Activated CD8-positive, alpha-beta memory T cell treated with anti-CD3 and anti-CD28 coated beads, Interleukin-2, amount 10 ng/mL, durations not matched to agents 7 days and 5 days (primary cell): ENCODE measurements at regions not wholly inside any gene's neighbourhood (a gene's known extent, or its start where the extent isn't known, plus 50 kb on each side); places are given as distances from the start of the nearest gene placed in this dataset.
"Not testable (repeated sequence)": the region's sequence is repeated elsewhere in the genome, so short reads cannot be mapped to it uniquely, and the experiment has no call there.

ENCODE experiments used
- ATAC-seq: fragments of 150-1000 bp; cut with Tn5 transposase; one replicate; pipeline ENCODE4 v1.10.0; 2021; ENCODE audit warnings: moderate library complexity
- CTCF ChIA-PET: fragments of 350-600 bp; sonication (Branson Sonifier 250); formaldehyde crosslinking; loops from one replicate; lab custom pipeline; 2021; ENCODE audit warnings: antibody characterized with exemption; lab: Charles Lee
- DNase-seq: peaks from one replicate; pipeline ENCODE4 v3.0.0-alpha.2; 2020
- H3K27ac Mint-ChIP-seq: one replicate; pipeline ENCODE4 v1.8.0; 2021; ENCODE audit warnings: mild to moderate bottlenecking, mixed read lengths
- H3K27me3 Mint-ChIP-seq: one replicate; pipeline ENCODE4 v1.8.0; 2021; ENCODE audit warnings: mixed read lengths
- H3K36me3 Mint-ChIP-seq: one replicate; pipeline ENCODE4 v1.8.0; 2021; ENCODE audit warnings: mild to moderate bottlenecking, mixed read lengths
- H3K4me1 Mint-ChIP-seq: one replicate; pipeline ENCODE4 v1.8.0; 2021; ENCODE audit warnings: mixed read lengths
- H3K4me3 Mint-ChIP-seq: one replicate; pipeline ENCODE4 v1.8.0; 2021; ENCODE audit warnings: mild to moderate bottlenecking, moderate library complexity, mixed read lengths
- H3K9me3 Mint-ChIP-seq: one replicate; pipeline ENCODE4 v1.8.0; 2022; ENCODE audit warnings: low read depth, mixed read lengths

DNA sequence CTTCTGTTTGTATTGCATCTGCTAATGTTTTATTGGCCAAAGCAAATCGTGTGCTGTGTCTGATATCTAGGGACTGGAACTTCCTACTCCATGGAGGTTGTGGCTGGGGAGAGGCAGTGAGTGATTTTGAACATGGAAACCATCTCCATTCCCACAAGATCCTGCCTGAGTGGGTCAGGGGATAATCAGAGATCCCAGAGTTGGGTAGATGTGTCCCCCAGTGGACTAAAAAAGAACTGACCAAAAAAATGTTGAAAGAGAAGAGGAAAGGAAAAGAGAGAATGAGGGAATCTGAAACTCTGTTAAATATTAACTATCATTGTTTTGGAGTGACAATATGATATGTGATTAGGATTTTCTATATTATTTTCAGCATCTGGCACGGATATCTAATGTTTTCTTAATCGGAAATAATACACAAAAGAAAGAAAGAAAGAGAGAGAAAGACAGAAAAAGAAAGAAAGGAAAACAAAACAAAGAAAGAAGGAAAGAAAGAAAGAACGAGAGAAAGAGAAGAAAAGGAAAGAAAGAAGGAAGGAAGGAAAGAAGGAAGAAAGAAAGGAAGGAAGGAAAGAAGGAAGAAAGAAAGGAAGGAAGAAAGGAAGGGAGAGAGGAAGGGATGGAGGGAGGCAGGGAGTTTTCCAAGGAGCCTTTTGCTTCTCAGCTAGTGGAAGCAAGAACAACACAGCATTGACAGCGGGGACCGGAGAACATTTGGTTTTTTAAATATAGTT is 638.5 kb downstream of the CCSER2 start:
- Mint-ChIP-seq H3K27me3 (no peaks in the 10 kb centered on the region), H3K36me3 (no peaks in the 10 kb centered on the region), H3K4me3 (no peak overlapping the region), H3K4me1 (no peaks in the 10 kb centered on the region), H3K27ac (no peak overlapping the region), H3K9me3 (no peaks in the 10 kb centered on the region)
- no peak for ATAC-seq
- no peak for DNase-seq
- CTCF ChIA-PET, result no interaction called here

DNA sequence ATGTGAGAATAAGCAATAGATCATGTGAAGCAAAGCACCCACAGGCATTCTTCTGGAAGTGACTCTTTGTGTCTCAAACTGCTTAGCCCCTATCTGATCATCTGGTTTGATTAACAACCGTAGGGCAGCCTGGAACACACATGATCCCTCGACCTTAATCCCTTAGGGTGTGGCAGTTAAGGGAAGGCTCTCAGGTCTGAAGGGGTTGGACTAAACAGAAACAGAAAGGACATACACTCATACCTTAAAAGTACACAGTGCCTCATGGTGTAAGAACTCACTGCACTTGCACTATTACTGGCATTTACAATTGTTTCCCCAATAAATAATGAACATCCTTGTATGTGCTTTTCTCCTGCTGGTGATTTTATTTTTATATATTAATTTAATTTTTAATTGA is 640.9 kb downstream of the CCSER2 start:
- H3K9me3 Mint-ChIP-seq, H3K27me3 Mint-ChIP-seq, H3K36me3 Mint-ChIP-seq, DNase-seq, H3K4me3 Mint-ChIP-seq, H3K4me1 Mint-ChIP-seq, H3K27ac Mint-ChIP-seq, ATAC-seq, CTCF ChIA-PET: not testable (repeated sequence)

DNA sequence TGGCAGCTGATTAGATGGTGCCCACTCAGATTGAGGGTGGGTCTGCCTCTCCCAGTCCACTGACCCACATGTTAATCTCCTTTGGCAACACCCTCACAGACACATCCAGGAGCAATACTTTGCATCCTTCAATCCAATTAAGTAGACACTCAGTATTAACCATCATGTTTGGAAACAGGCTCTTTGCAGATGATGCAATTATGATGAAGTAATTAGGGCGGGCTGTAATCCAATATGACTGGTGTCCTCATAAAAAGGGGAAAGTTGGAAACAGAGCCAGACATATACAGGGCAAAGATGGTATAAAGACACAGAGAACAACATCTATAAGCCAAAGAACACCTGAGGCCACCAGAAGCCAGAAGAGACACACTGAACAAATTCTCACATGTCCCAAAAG is 658.6 kb downstream of the CCSER2 start:
- Mint-ChIP-seq H3K4me3 (no peak overlapping the region), H3K27me3 (no peaks in the 10 kb centered on the region), H3K36me3 (no peaks in the 10 kb centered on the region), H3K27ac (no peak overlapping the region), H3K9me3 (no peaks in the 10 kb centered on the region), H3K4me1 (no peaks in the 10 kb centered on the region)
- ATAC-seq, result no peak
- DNase-seq, result no peak
- CTCF ChIA-PET, result no interaction called here

DNA sequence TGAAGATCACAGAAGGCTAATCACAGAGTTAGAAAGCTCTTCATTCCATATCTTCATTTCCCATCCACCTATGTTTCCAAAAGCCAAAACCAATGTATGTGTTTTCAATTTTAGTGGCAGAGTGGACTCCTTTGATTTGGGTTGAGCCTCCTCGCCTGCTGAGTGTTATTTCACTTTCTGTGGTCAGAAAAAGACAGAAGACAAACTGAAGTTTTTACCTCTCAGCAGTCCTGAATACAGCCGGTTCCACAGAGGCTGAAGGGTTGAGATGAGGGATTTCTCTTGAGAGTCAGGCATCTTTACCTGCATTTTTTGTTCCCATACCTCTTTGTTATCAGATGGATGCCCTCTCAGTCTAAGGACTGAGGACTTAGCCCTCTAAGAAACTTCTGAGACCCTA is 659.6 kb downstream of the CCSER2 start:
- no peaks in the 10 kb centered on the region for H3K4me1 Mint-ChIP-seq
- H3K4me3 Mint-ChIP-seq, result no peak overlapping the region
- DNase-seq (no peak), ATAC-seq (no peak)
- CTCF ChIA-PET, result no interaction called here
- H3K36me3 Mint-ChIP-seq, result no peaks in the 10 kb centered on the region
- H3K27ac Mint-ChIP-seq, result no peak overlapping the region
- no peaks in the 10 kb centered on the region for H3K27me3 Mint-ChIP-seq
- no peaks in the 10 kb centered on the region for H3K9me3 Mint-ChIP-seq

DNA sequence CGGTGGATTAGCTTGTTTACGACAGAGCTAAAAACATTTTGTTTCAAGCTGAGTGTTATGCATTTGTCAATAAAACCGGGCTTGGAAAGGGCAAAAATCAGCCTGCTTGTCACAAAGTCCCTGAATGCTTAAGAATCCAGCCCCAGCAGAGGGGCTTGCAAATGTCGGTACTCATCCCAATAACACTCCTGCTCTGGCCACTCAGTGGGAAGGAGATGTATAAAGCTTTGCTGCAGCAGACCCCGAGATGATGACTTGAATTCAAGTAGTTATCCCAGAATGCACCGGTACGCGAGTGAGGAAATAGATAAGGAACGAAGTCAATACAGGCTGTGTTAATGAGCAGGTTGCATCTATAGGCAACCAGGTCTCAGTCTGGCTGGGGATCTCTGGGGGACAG is 662.3 kb downstream of the CCSER2 start:
- CTCF ChIA-PET, result no interaction called here
- Mint-ChIP-seq H3K4me1 (no peaks in the 10 kb centered on the region), H3K36me3 (no peaks in the 10 kb centered on the region), H3K27me3 (no peaks in the 10 kb centered on the region), H3K4me3 (no peak overlapping the region), H3K27ac (no peak overlapping the region), H3K9me3 (no peaks in the 10 kb centered on the region)
- no peak for DNase-seq
- no peak for ATAC-seq

DNA sequence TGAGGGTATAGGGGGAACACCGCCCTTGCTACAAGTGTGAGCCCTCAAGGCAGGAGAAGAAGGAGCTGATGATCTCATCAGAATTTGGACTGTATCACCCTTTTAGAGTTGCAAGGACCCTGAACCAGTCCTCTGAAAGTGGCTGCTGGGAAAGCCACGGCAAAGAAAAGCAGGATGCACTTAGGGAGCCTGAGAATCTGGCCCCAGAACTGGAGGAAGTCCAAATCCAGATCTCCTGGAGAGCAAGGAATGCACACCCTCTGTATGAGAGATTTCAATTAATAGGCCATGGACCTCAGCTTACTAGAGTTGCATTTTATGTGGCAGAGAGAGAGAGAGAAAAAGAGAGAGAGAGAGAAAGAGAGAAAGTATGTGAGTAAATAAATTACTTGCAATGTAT is 662.9 kb downstream of the CCSER2 start:
- Mint-ChIP-seq H3K36me3 (no peaks in the 10 kb centered on the region), H3K27ac (no peak overlapping the region), H3K4me3 (no peak overlapping the region), H3K27me3 (no peaks in the 10 kb centered on the region), H3K4me1 (no peaks in the 10 kb centered on the region), H3K9me3 (no peaks in the 10 kb centered on the region)
- no peak for DNase-seq
- no peak for ATAC-seq
- CTCF ChIA-PET, result no interaction called here

DNA sequence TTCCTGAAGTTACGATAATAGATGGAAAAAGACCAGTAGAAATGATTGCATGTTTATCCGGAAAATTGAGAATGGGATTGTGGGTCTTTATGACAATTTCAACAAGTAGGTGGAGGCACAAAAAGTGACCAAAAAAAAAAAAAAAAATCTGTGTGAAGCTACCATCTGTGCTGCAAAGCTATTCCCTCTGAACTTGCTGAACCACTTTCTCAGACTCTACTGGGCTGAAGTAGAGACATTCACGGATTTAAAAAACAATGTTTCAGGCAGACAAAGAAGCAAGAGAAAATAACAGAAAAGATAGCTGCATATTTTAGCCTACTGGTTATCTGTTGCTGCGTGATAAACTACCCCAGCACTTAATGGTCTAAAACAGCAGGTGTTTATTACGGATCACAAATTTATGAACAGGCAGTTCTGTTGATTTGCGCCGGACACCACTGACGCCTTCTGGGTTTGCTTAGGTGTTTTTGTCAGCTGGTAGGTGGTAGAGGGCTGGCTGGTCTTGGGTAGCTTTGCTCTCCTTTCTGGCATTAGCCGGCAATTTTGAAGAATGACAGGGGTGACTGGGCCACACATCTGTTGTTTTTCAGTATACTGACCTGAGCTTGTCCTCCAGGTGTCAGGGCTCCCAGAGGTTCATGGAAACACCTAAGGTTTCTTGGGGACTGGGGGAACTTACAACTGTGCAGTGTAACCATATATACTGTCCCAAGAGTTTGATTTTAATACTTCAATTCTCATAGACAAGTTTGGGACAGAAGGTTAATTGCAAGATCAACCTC is 665.1 kb downstream of the CCSER2 start:
- ATAC-seq, result no peak

DNA sequence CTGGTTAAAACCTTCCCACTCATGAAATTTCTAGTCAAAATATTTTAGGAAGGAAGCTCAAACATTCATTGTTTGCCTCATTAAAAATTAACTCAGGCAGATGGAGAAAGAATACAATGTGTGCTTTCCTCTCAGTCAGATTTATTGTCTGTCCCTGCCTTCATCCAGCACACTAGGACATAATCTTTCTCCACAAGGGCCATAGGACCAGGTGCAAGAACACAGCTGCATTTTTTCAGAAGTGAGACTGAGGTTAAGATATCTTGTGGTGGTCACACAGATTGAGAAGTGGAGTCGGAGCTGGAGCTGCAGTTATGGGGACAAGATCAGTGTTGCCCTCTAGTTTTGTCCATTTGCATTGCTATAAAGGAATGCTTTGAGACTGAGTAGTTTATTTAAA is 666.3 kb downstream of the CCSER2 start:
- no peak for ATAC-seq
- CTCF ChIA-PET, result no interaction called here
- H3K36me3 Mint-ChIP-seq, result no peaks in the 10 kb centered on the region

More for the DNA sequence above, 665.1 kb downstream of the CCSER2 start:
- no peak for DNase-seq
- H3K4me3 Mint-ChIP-seq, result no peak overlapping the region
- no peaks in the 10 kb centered on the region for H3K27me3 Mint-ChIP-seq
- H3K4me1 Mint-ChIP-seq, result no peaks in the 10 kb centered on the region
- CTCF ChIA-PET, result no interaction called here
- H3K36me3 Mint-ChIP-seq, result no peaks in the 10 kb centered on the region
- no peak overlapping the region for H3K27ac Mint-ChIP-seq
- no peaks in the 10 kb centered on the region for H3K9me3 Mint-ChIP-seq

DNA sequence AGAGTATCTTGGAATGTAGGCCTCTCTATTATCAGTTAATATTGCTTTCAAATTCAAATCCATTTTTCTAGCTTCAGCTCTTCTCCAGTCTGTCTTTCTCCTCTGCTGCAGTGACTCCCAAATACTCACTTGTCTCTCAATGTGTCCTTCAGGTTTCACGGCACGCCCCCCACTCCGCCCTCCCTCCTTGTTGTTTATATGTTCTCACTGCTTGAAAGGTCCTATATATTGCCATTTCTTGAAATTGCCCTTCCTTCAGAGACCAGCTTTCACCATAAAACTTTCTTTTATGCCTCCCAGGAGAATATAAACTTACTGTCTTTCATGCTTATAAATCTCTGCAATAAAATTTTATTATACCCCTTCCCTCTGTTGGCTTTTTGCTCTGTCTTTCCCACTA is 668.2 kb downstream of the CCSER2 start:
- H3K4me3 Mint-ChIP-seq, result no peak overlapping the region
- no peak for DNase-seq
- ATAC-seq, result no peak
- CTCF ChIA-PET, result no interaction called here
- no peaks in the 10 kb centered on the region for H3K36me3 Mint-ChIP-seq
- no peaks in the 10 kb centered on the region for H3K4me1 Mint-ChIP-seq
- H3K27ac Mint-ChIP-seq, result no peak overlapping the region
- H3K9me3 Mint-ChIP-seq, result no peaks in the 10 kb centered on the region
- no peaks in the 10 kb centered on the region for H3K27me3 Mint-ChIP-seq

More for the DNA sequence above, 666.3 kb downstream of the CCSER2 start:
- Mint-ChIP-seq H3K27ac (no peak overlapping the region), H3K27me3 (no peaks in the 10 kb centered on the region), H3K4me3 (no peak overlapping the region), H3K4me1 (no peaks in the 10 kb centered on the region), H3K9me3 (no peaks in the 10 kb centered on the region)
- no peak for DNase-seq

DNA sequence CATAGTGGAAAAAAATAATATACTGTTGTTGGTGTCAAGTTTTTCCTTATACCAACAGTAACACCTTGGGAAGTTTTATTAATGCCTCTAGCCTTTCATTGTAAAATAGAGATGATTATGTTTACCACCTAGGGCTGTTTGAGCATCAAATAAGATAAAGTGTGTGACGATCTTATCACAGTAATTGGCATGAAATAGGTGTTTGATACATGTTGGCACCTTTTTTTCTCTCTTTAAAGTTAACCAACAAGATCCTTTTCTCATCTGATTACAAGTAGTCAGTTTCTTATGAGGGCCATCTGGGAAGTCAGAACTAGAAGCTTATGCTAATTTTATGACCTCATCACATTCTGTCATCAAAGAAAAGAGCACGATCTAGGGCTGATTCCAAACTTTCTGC is 669.5 kb downstream of the CCSER2 start:
- Mint-ChIP-seq H3K9me3 (no peaks in the 10 kb centered on the region), H3K27ac (no peak overlapping the region), H3K36me3 (no peaks in the 10 kb centered on the region), H3K4me3 (no peak overlapping the region), H3K27me3 (no peaks in the 10 kb centered on the region), H3K4me1 (no peaks in the 10 kb centered on the region)
- no peak for DNase-seq
- ATAC-seq, result no peak
- CTCF ChIA-PET, result no interaction called here

DNA sequence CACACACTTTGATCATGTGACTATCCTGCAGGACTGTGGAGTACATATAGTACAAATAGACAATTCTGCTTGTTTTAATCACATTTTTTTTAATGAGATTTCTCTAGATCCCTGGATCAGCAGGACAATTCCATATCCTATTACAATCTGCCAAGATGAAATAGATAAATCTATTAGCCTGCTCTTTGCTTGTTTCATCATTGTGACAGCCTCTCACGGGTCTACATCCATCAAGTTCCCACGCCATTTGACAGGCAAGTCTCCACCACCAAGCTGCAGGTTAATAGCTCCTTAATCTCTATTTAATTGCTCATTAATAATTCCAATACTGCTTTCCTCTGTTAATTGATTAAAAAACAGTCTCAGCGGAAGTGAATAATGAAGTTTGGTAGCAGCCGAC is 671.5 kb downstream of the CCSER2 start:
- no peak for ATAC-seq
- H3K27me3 Mint-ChIP-seq, result no peaks in the 10 kb centered on the region
- H3K4me1 Mint-ChIP-seq, result no peaks in the 10 kb centered on the region
- DNase-seq, result no peak
- H3K4me3 Mint-ChIP-seq, result no peak overlapping the region
- CTCF ChIA-PET, result no interaction called here
- no peaks in the 10 kb centered on the region for H3K36me3 Mint-ChIP-seq
- no peak overlapping the region for H3K27ac Mint-ChIP-seq
- no peaks in the 10 kb centered on the region for H3K9me3 Mint-ChIP-seq

DNA sequence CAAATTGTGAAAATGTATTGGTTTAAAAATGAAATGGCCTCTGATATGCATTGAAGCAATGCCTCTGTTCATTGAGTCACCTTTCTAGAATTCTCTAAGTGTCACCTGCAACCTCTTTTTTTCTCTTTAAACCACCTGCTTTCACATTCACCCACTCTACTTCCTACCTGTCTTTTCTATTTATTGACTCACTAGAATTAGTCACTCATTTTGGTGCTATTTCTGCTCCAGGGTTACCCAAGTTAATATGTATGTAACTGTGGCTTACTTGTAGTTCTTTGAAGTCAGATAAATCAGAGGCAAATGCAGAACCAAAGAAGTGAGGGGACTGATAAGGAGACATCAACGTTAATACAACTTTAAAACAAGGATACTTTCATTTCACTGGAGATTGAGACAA is 674.7 kb downstream of the CCSER2 start:
- Mint-ChIP-seq H3K36me3 (no peaks in the 10 kb centered on the region), H3K4me3 (no peak overlapping the region), H3K27me3 (no peaks in the 10 kb centered on the region), H3K27ac (no peak overlapping the region), H3K9me3 (no peaks in the 10 kb centered on the region), H3K4me1 (no peaks in the 10 kb centered on the region)
- DNase-seq (no peak), ATAC-seq (no peak)
- CTCF ChIA-PET, result no interaction called here

DNA sequence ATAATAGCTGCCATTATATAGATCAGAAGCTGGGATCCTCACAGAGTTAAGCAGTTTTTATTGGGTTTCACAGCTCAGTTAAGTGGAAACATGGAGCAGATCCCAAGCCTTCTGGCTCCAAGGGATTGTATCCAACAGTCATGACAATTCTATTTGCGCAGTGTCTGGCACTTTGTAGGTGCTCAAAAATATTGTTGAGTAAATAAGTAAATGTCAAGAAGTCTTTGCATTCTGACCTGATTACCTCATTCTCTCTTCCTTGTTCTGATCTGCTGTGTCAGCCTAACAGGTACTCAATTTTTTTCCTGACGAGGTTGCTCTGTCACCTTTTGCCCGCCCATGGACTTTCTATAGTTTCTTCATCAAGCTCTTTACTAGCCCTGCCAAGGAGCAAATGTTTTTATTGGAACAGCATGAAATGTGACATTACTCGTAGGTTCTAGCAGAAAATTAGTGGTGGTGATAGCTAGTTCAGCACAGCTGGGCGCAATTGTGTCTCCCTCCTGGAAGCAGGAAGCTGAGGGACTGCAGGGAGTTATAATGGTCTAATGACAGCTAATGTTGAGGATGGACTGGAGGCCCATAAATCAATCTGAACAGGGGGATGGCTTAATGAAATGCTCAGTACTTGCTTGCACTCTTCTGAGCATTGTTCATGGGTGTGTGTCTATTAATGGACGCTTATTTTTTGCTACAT is 680.2 kb downstream of the CCSER2 start:
- H3K27ac Mint-ChIP-seq, result no peak overlapping the region
- H3K36me3 Mint-ChIP-seq, result no peaks in the 10 kb centered on the region
- H3K4me1 Mint-ChIP-seq, result no peaks in the 10 kb centered on the region
- ATAC-seq (no peak), DNase-seq (no peak)
- no peak overlapping the region for H3K4me3 Mint-ChIP-seq
- H3K9me3 Mint-ChIP-seq, result no peaks in the 10 kb centered on the region
- H3K27me3 Mint-ChIP-seq, result no peaks in the 10 kb centered on the region
- CTCF ChIA-PET, result no interaction called here

DNA sequence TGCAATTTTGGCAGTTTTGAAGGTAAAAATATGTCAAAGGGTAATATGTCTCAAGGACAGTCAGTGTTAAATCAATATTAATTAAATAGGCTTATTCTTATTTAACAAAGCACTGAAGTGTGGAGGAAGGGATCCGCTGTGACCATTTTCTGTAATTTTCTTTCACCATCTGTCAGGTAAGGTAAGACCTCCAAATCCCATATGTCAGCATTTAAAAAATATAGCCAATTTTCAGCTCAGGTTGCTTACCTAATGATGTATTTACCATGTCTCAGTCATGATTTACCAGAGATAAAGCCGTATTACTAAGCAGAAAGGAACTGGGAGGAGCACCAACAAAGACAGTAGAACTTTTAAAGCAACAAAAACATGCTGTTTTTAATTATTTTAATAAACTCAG is 683.9 kb downstream of the CCSER2 start:
- no peak for DNase-seq
- no peaks in the 10 kb centered on the region for H3K27me3 Mint-ChIP-seq
- no peaks in the 10 kb centered on the region for H3K9me3 Mint-ChIP-seq
- H3K4me1 Mint-ChIP-seq, result no peaks in the 10 kb centered on the region
- CTCF ChIA-PET, result interaction anchor here (0.7 to 0.8 kb wide), 2 partner anchors 19 to 176 kb away, joined by 3 read pairs; no protein-coding TSS in a partner anchor
- no peak overlapping the region for H3K27ac Mint-ChIP-seq
- no peak for ATAC-seq
- H3K36me3 Mint-ChIP-seq, result no peaks in the 10 kb centered on the region
- no peak overlapping the region for H3K4me3 Mint-ChIP-seq
